Loucy (cell line): ENCODE measurements at regions not wholly inside any gene's neighbourhood (a gene's known extent, or its start where the extent isn't known, plus 50 kb on each side); places are given as distances from the start of the nearest gene placed in this dataset.

Source experiments
- H2AFZ ChIP-seq: fragments of 200-600 bp; sonication (generic); 2 replicates; pipeline ENCODE4 v1.6.0; 2016; ENCODE audit warnings: antibody characterized with exemption, mild to moderate bottlenecking, low read length, moderate library complexity
- H3F3A ChIP-seq: fragments of 200-600 bp; 2 replicates; pipeline ENCODE4 v1.6.0; 2016; ENCODE audit warnings: antibody characterized with exemption, low read depth, mild to moderate bottlenecking
- H3K27me3 ChIP-seq: fragments of 200-600 bp; sonication (generic); 2 replicates; pipeline ENCODE4 v1.6.1; 2014; ENCODE audit warnings: low read length, mild to moderate bottlenecking; ENCODE audit not compliant: insufficient read depth, poor library complexity, severe bottlenecking
- H3K36me3 ChIP-seq: fragments of 200-600 bp; sonication (generic); 2 replicates; pipeline ENCODE4 v1.6.1; 2016; ENCODE audit warnings: low read length; ENCODE audit not compliant: insufficient read depth
- H3K4me1 ChIP-seq: fragments of 200-600 bp; sonication (generic); 2 replicates; pipeline ENCODE4 v1.5.1; 2014; ENCODE audit warnings: low read length, mild to moderate bottlenecking; ENCODE audit not compliant: insufficient read depth, poor library complexity, severe bottlenecking
- H3K4me2 ChIP-seq: fragments of 200-600 bp; sonication (generic); 2 replicates; pipeline ENCODE4 v1.6.0; 2014; ENCODE audit warnings: antibody characterized with exemption, low read length, low read depth, mild to moderate bottlenecking; ENCODE audit not compliant: poor library complexity, severe bottlenecking
- H3K4me3 ChIP-seq: fragments of 200-600 bp; sonication (generic); 2 replicates; pipeline ENCODE4 v1.5.1; 2014; ENCODE audit warnings: low read length, mild to moderate bottlenecking, mixed read lengths; ENCODE audit not compliant: poor library complexity, severe bottlenecking
- H3K79me2 ChIP-seq: fragments of 200-600 bp; sonication (generic); 2 replicates; pipeline ENCODE4 v1.6.1; 2014; ENCODE audit warnings: low read length; ENCODE audit not compliant: insufficient read depth
- H3K9ac ChIP-seq: fragments of 200-600 bp; sonication (generic); 2 replicates; pipeline ENCODE4 v1.6.0; 2014; ENCODE audit warnings: mild to moderate bottlenecking, low read depth, low read length, moderate library complexity; ENCODE audit not compliant: poor library complexity, severe bottlenecking
- H3K9me2 ChIP-seq: fragments of 200-600 bp; sonication (generic); replicated peaks from 2 replicates; pipeline ENCODE4 v1.6.1; 2016; ENCODE audit warnings: low read depth, low read length, mixed read lengths
- H3K9me3 ChIP-seq: fragments of 200-600 bp; sonication (generic); 2 replicates; pipeline ENCODE4 v1.6.1; 2014; ENCODE audit warnings: mild to moderate bottlenecking, antibody characterized with exemption, low read length, low read depth; ENCODE audit not compliant: insufficient read depth
- H4K20me1 ChIP-seq: fragments of 200-600 bp; sonication (generic); 2 replicates; pipeline ENCODE4 v1.6.0; 2014; ENCODE audit warnings: antibody characterized with exemption, low read length, mild to moderate bottlenecking; ENCODE audit not compliant: insufficient read depth, poor library complexity, severe bottlenecking
- CTCF ChIP-seq: fragments of 200-600 bp; sonication (generic); conservative IDR thresholded peaks from 2 replicates; pipeline ENCODE4 v1.5.1; 2014; ENCODE audit warnings: mild to moderate bottlenecking, antibody characterized with exemption, low read length
- EZH2phosphoT487 ChIP-seq: fragments of 200-600 bp; IDR thresholded peaks from 2 replicates; pipeline ENCODE4 v1.6.1; 2018; ENCODE audit warnings: antibody characterized with exemption, mild to moderate bottlenecking, moderate library complexity, borderline replicate concordance

- H3K4me1 ChIP-seq: no peaks in the 10 kb centered on the region
- no peaks in the 10 kb centered on the region for H3F3A ChIP-seq
- H3K9me3 ChIP-seq: no peaks in the 10 kb centered on the region
- H3K79me2 ChIP-seq: no peaks in the 10 kb centered on the region
- H3K4me3 ChIP-seq: no peak overlapping the region
- no peak overlapping the region for H2AFZ ChIP-seq
- no peaks in the 10 kb centered on the region for H3K27me3 ChIP-seq
- H3K9ac ChIP-seq: no peak overlapping the region
- no peaks in the 10 kb centered on the region for H4K20me1 ChIP-seq
- no peak overlapping the region for H3K4me2 ChIP-seq
- TF ChIP-seq CTCF (no peak), EZH2phosphoT487 (no peak)
- no peaks in the 10 kb centered on the region for H3K9me2 ChIP-seq
- no peaks in the 10 kb centered on the region for H3K36me3 ChIP-seq
These were observed 387.2 kb downstream of the GRB14 start for GRCh38 chr2:164234074-164234473.

GRCh38 chr2:164224007-164224406 is 397.3 kb downstream of the GRB14 start:
- H3K4me3 ChIP-seq: no peak overlapping the region
- H3K27me3 ChIP-seq: no peaks in the 10 kb centered on the region
- H3K9me3 ChIP-seq: no peaks in the 10 kb centered on the region
- TF ChIP-seq EZH2phosphoT487 (no peak), CTCF (no peak)
- no peaks in the 10 kb centered on the region for H3K36me3 ChIP-seq
- no peaks in the 10 kb centered on the region for H3K4me1 ChIP-seq
- no peaks in the 10 kb centered on the region for H4K20me1 ChIP-seq
- no peak overlapping the region for H2AFZ ChIP-seq
- H3K4me2 ChIP-seq: no peak overlapping the region
- no peaks in the 10 kb centered on the region for H3K9me2 ChIP-seq
- no peak overlapping the region for H3K9ac ChIP-seq
- no peaks in the 10 kb centered on the region for H3K79me2 ChIP-seq
- H3F3A ChIP-seq: no peaks in the 10 kb centered on the region

GRCh38 chr2:164221473-164221872 is 399.8 kb downstream of the GRB14 start:
- no peaks in the 10 kb centered on the region for H3K9me2 ChIP-seq
- H3K4me1 ChIP-seq: no peaks in the 10 kb centered on the region
- H2AFZ ChIP-seq: no peak overlapping the region
- no peak overlapping the region for H3K4me2 ChIP-seq
- H3K9me3 ChIP-seq: no peaks in the 10 kb centered on the region
- H3F3A ChIP-seq: no peaks in the 10 kb centered on the region
- H3K79me2 ChIP-seq: no peaks in the 10 kb centered on the region
- no peaks in the 10 kb centered on the region for H3K36me3 ChIP-seq
- H3K27me3 ChIP-seq: no peaks in the 10 kb centered on the region
- TF ChIP-seq EZH2phosphoT487 (no peak), CTCF (no peak)
- H3K4me3 ChIP-seq: no peak overlapping the region
- H3K9ac ChIP-seq: no peak overlapping the region
- no peaks in the 10 kb centered on the region for H4K20me1 ChIP-seq
